GM21576 (cell line): ENCODE measurements at regions not wholly inside any gene's neighbourhood (a gene's known extent, or its start where the extent isn't known, plus 50 kb on each side); places are given as distances from the start of the nearest gene placed in this dataset.
"Not testable (repeated sequence)": the region's sequence is repeated elsewhere in the genome, so short reads cannot be mapped to it uniquely, and the experiment has no call there.

Source experiments
- ATAC-seq: cut with Tn5 transposase; IDR thresholded peaks from one replicate; pipeline ENCODE4 v1.9.1; 2021; ENCODE audit warnings: mild to moderate bottlenecking, moderate library complexity; ENCODE audit not compliant: unreplicated experiment

- no peak for ATAC-seq
Measured at GRCh38 chr13:59269476-59269875, 894.3 kb downstream of the DIAPH3 start.

GRCh38 chr13:59270327-59270726 lies 893.4 kb downstream of the DIAPH3 start:
- ATAC-seq = no peak

GRCh38 chr13:59274958-59275727 lies 888.6 kb downstream of the DIAPH3 start:
- peak; percentile 59 for ATAC-seq

DNA sequence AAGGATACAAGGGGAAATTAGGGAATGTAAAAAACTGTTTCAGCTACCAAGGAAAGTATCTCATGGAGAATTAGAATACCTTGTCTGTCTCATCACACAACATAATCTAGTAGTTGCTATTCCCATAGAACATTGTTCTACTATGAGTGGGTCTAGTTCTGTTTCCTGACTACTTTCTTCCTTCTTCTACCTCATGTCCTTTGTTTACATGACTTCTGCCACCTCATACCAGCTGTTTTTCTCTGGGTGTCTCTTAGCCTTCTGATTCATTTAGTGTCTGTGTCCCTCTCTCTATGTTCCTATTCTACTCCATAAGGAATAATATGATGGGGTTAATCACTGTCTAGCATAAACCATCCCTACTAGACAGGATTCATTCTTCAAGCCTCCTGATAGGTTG lies 887.3 kb downstream of the DIAPH3 start:
- ATAC-seq = no peak

- no peak for ATAC-seq
Measured at GRCh38 chr13:59277106-59277505, 886.6 kb downstream of the DIAPH3 start.

DNA sequence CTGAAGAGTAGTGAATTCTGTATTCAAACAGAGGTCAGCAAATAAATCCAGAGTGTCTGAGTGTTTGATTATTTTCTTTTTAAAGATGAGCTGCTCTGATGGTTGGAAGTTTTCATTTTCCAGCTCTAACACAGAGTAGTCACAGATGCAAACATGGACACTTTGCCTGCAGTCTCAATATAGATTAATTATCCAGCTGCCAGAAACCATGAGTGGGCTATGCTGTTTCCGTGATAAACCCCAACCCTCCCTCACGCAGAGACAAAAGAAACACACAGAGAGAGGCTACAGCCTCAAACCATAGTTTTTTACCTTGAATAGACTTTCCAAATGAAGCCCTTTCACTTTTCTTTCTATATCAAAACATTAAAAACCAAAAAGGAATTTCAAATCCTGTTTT lies 884.7 kb downstream of the DIAPH3 start:
- ATAC-seq = no peak

- no peak for ATAC-seq
Measured at GRCh38 chr13:59279576-59279975, 884.2 kb downstream of the DIAPH3 start.

- ATAC-seq = no peak
Measured at GRCh38 chr13:59280297-59280696, 883.4 kb downstream of the DIAPH3 start.

DNA sequence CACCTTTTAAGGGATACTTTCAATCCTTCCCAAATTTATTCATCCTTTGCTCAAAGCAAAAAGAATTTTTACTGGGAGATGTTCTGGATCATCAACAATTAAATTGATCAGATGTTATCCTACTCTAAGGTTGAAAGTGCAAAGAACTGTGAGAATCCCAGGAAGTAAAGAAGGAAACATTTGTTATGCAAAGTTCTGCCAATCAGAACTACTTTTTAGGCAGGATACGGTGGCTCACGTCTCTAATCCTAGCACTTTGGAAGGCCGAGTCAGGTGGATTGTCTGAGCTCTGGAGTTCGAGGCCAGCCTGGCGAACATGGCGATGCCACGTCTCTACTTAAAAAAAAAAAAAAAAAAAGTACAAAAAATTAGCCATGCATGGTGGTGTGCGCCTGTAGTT lies 882.3 kb downstream of the DIAPH3 start:
- no peak for ATAC-seq

GRCh38 chr13:59292240-59292639 lies 871.5 kb downstream of the DIAPH3 start:
- ATAC-seq = not testable (repeated sequence)

- ATAC-seq = no peak
Measured at GRCh38 chr13:59299584-59299983, 864.1 kb downstream of the DIAPH3 start.

DNA sequence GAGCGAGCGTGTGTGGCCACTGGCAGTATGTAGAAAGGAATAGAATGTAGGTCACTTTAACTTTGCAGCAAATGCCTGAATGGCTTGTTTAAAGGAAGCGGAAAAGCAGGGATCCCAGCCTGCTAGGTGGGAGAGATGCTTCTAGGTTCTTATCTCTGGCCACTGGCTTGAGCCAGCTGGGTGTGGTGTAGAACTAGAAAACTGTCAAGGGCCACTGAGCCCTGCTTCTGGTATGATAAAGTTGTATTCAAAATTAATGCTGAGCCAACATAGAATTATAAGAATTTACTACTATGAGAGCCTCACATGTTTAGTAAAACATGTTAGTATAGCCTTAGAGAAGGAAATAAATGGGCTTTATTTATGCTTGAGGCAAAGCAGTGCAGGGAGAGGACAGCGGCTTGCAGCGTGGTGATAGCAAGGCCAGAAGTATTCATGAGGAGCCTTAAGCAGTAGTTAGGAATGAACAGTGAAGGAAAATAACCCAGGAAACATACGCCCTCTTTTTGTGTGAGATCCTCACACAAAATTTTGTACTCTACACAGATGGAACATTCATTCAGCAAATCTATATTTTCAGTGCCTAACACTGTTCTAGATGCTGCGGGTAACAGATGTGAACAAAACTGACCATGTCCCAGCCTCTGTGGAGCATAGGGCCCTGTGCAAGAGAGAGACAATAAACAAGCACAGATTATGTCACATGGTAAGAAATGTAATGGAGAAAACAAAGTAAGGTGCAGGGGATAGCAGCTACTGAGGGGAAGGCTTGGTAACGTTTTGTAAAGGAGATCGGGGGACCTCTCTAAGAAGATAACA lies 863.2 kb downstream of the DIAPH3 start:
- no peak for ATAC-seq

GRCh38 chr13:59301174-59301567 lies 862.6 kb downstream of the DIAPH3 start:
- ATAC-seq = no peak

- no peak for ATAC-seq
Measured at GRCh38 chr13:59303433-59303832, 860.3 kb downstream of the DIAPH3 start.

GRCh38 chr13:59304596-59304995 lies 859.1 kb downstream of the DIAPH3 start:
- no peak for ATAC-seq

- no peak for ATAC-seq
Measured at GRCh38 chr13:59305896-59306295, 857.8 kb downstream of the DIAPH3 start.

GRCh38 chr13:59312776-59313175 lies 851.0 kb downstream of the DIAPH3 start:
- no peak for ATAC-seq

GRCh38 chr13:59318320-59318930 lies 845.3 kb downstream of the DIAPH3 start:
- no peak for ATAC-seq

- no peak for ATAC-seq
Measured at GRCh38 chr13:59319276-59319675, 844.5 kb downstream of the DIAPH3 start.

DNA sequence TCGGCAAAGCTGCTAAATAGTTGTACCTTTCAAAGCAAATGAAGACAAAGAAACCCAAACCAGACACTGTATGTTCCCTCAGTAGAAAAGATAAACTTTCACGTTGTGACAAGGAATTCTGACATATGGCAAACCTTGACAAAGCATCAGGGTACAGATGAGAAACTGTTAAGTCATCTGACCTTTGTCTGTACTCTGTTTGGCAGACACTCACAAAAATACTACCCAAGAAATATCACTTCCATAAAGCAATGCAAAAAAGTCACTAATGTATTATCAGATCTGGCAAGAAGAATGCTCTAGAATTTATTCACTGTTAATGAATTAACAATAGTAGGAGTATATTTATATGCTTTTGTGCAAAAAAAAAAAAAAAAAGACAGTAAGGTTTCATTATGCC lies 843.7 kb downstream of the DIAPH3 start:
- no peak for ATAC-seq

GRCh38 chr13:59324401-59324800 lies 839.3 kb downstream of the DIAPH3 start:
- not testable (repeated sequence) for ATAC-seq

DNA sequence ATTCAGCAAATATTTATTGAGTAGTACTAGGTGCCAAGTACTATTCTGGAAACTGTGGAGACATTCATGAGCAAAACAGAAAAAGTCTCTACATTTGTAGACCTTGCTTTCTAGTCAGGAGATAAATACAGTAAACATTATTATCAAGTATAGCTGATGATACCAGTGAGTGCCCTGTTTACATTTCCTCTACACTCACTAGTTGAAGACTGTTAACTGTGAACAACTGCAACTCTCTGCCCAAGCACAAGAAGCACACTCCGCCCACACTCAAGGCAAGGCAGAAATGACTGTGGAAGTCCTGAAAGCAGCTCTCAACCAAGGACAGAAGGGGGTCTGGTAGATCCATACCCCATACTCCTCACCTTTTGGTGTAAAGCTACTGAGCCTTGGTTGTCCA lies 837.0 kb downstream of the DIAPH3 start:
- no peak for ATAC-seq
